K562 (cell line): ENCODE measurements at regions not wholly inside any gene's neighbourhood (a gene's known extent, or its start where the extent isn't known, plus 50 kb on each side); places are given as distances from the start of the nearest gene placed in this dataset.

Source experiments
- ATAC-seq: fragments of 200-7000 bp; cut with Tn5 transposase; 3 replicates; pipeline ENCODE4 v1.9.1; 2020; ENCODE audit warnings: moderate library complexity
- BruUV-seq: library from RNA; stranded (reverse); fragments of 400-500 nt; replicated peaks from 2 replicates; lab custom pipeline; 2021; lab: Mats Ljungman, UMichigan
- CTCF ChIA-PET: fragments of 300-600 bp; formaldehyde crosslinking; extraction: SDS; loops from one replicate; lab custom pipeline; 2021; ENCODE audit warnings: low intra/inter-chr PET ratio; lab: Yijun Ruan, JAX
- POLR2A ChIA-PET: fragments of 300-600, 350-650 bp; sonication (Branson Sonifier 250); formaldehyde crosslinking; extraction: SDS; loops from one replicate; lab custom pipeline; 2021; ENCODE audit warnings: antibody characterized with exemption, inconsistent platforms; lab: Yijun Ruan, JAX
- DNase-seq, 4 experiments: peaks; one replicate each; pipeline versions ENCODE4 v3.0.0 to v3.0.0-alpha.2; 2011 to 2018; ENCODE audit warnings: low spot score in 3 of 4, mixed read lengths in 3 of 4; ENCODE audit errors: extremely low read depth in 1 of 4
- FAIRE-seq: peaks from 2 replicates; lab custom pipeline; 2011; peaks lifted over from hg19 to GRCh38; lab: Jason Lieb, UNC
- H2AFZ ChIP-seq: 2 replicates; pipeline ENCODE4 v1.6.0; 2011; ENCODE audit warnings: low read depth, low read length, control low read depth, inconsistent platforms
- H3K27ac ChIP-seq: fragments of 200-600 bp; 3 replicates; pipeline ENCODE4 v1.8.0; 2011; ENCODE audit warnings: low read depth, mild to moderate bottlenecking, control low read depth, inconsistent platforms, low read length, moderate library complexity, mixed read lengths; ENCODE audit errors: extremely low read depth
- H3K27me3 ChIP-seq, 2 experiments: fragments of 300-600 bp in 1 of 2; 2 replicates in 1 of 2; 3 replicates in 1 of 2; pipeline versions ENCODE4 v1.6.0 to v1.8.0; 2011; ENCODE audit warnings: inconsistent platforms in 2 of 2, low read length in 2 of 2, mild to moderate bottlenecking in 1 of 2, mixed read lengths in 1 of 2, moderate library complexity in 1 of 2; ENCODE audit not compliant: control insufficient read depth in 2 of 2, insufficient read depth in 2 of 2
- H3K36me3 ChIP-seq: fragments of 300-600 bp; 3 replicates; pipeline ENCODE4 v1.8.0; 2011; ENCODE audit warnings: mild to moderate bottlenecking, low read length, inconsistent platforms; ENCODE audit not compliant: control insufficient read depth, insufficient read depth
- H3K4me1 ChIP-seq, 2 experiments: fragments of 200-600 bp in 1 of 2; replicated peaks in 1 of 2; 2 replicates in 1 of 2; 3 replicates in 1 of 2; pipeline versions ENCODE4 v1.5.1 to v1.8.0; 2011; ENCODE audit warnings: inconsistent platforms in 2 of 2, low read length in 2 of 2, mild to moderate bottlenecking in 1 of 2, mixed read lengths in 1 of 2, moderate library complexity in 1 of 2; ENCODE audit not compliant: control insufficient read depth in 2 of 2, insufficient read depth in 2 of 2
- H3K4me2 ChIP-seq: 2 replicates; pipeline ENCODE4 v1.6.1; 2011; ENCODE audit warnings: low read length, control low read depth, inconsistent platforms, mixed read lengths; ENCODE audit not compliant: insufficient read depth
- H3K4me3 ChIP-seq: fragments of 200-600 bp; sonication (generic), shearing (Covaris generic); 2 replicates; pipeline ENCODE4 v1.5.1; 2016; ENCODE audit warnings: control low read depth, inconsistent platforms
- H3K79me2 ChIP-seq: fragments of 200-600 bp; 3 replicates; pipeline ENCODE4 v1.8.0; 2011; ENCODE audit warnings: low read length, inconsistent platforms; ENCODE audit not compliant: control insufficient read depth, insufficient read depth
- H3K9ac ChIP-seq, 2 experiments: 2 replicates each; pipeline versions ENCODE4 v1.6.0 to v1.6.1; 2011; ENCODE audit warnings: low read depth in 2 of 2, low read length in 2 of 2, control low read depth in 1 of 2, inconsistent platforms in 1 of 2, mild to moderate bottlenecking in 1 of 2, mixed read lengths in 1 of 2; ENCODE audit not compliant: insufficient read depth in 1 of 2
- H3K9me1 ChIP-seq: one replicate; pipeline ENCODE4 v1.6.0; 2011; ENCODE audit warnings: inconsistent platforms, mild to moderate bottlenecking, low read length, moderate library complexity; ENCODE audit not compliant: control insufficient read depth, insufficient read depth
- H3K9me3 ChIP-seq: replicated peaks from 2 replicates; pipeline ENCODE4 v1.5.1; 2011; ENCODE audit warnings: low read depth, low read length, inconsistent platforms; ENCODE audit not compliant: control insufficient read depth, insufficient read depth
- H4K20me1 ChIP-seq: replicated peaks from 2 replicates; pipeline ENCODE4 v1.6.1; 2011; ENCODE audit warnings: low read length, inconsistent platforms, mixed read lengths; ENCODE audit not compliant: control insufficient read depth, insufficient read depth
- BCOR ChIP-seq: fragments of 450-650 bp; IDR thresholded peaks from 2 replicates; pipeline ENCODE4 v1.6.1; 2016
- DIDO1 ChIP-seq: fragments of 450-650 bp; IDR thresholded peaks from 2 replicates; pipeline ENCODE4 v1.6.1; 2016; ENCODE audit warnings: low read depth, missing biosample characterization, missing genetic modification characterization
- ETV5 ChIP-seq: sonication (generic); formaldehyde crosslinking; IDR thresholded peaks from 2 replicates; pipeline ENCODE4 v1.4.0; 2020; ENCODE audit warnings: low read depth, mild to moderate bottlenecking, missing genetic modification reagents
- EZH2 ChIP-seq: IDR thresholded peaks from 2 replicates; pipeline ENCODE4 v1.6.1; 2012; ENCODE audit warnings: low read depth, mild to moderate bottlenecking, inconsistent platforms, low read length, borderline replicate concordance
- ZFP91 ChIP-seq: sonication (generic); formaldehyde crosslinking; IDR thresholded peaks from 2 replicates; pipeline ENCODE4 v1.8.0; 2022; ENCODE audit warnings: mild to moderate bottlenecking, missing genetic modification reagents
- ZNF274 ChIP-seq: IDR thresholded peaks from 2 replicates; pipeline ENCODE4 v1.6.1; 2011; ENCODE audit warnings: low read depth, mild to moderate bottlenecking, low read length, moderate library complexity, borderline replicate concordance
- ZNF324 ChIP-seq: fragments of 250-450 bp; sonication (Bioruptor Pico); IDR thresholded peaks from 2 replicates; pipeline ENCODE4 v1.4.0; 2020; ENCODE audit warnings: mild to moderate bottlenecking
- ZNF699 ChIP-seq: fragments of 250-450 bp; sonication (Bioruptor Pico); IDR thresholded peaks from 2 replicates; pipeline ENCODE4 v1.8.0; 2021; ENCODE audit warnings: mild to moderate bottlenecking, moderate library complexity; ENCODE audit not compliant: insufficient replicate concordance
- WGBS: fragments of 100-300 bp; shearing (Covaris generic); methylation state at CpG from one replicate; pipeline ENCODE4 v1.1.6; 2016; ENCODE audit warnings: low coverage, mixed read lengths; ENCODE audit not compliant: insufficient coverage; ENCODE audit errors: missing lambda C conversion rate; 5-methylcytosine and 5-hydroxymethylcytosine counted together
- in situ Hi-C: fragments of 300-500 bp; cut with MboI; formaldehyde crosslinking; loops from 4 replicates; pipeline ENCODE4 v1.15.0; 2018; ENCODE audit warnings: inconsistent platforms, mixed read lengths
- intact Hi-C: fragments of 100-400 bp; cut with micrococcal nuclease; formaldehyde crosslinking; loops from 2 replicates; pipeline ENCODE4 v1.14.2; 2022

GRCh38 chr7:41491308-41491707 lies 211.6 kb downstream of the INHBA start:
- in situ Hi-C loops: no loop called here
- Histone ChIP-seq H3K4me2 (no peak overlapping the region), H3K27me3 (no peaks in the 10 kb centered on the region), H3K9me1 (no peaks in the 10 kb centered on the region), H3K36me3 (no peaks in the 10 kb centered on the region), H2AFZ (no peak overlapping the region), H4K20me1 (no peaks in the 10 kb centered on the region), H3K4me3 (no peak overlapping the region), H3K9ac (no peak overlapping the region), H3K79me2 (no peaks in the 10 kb centered on the region), H3K27ac (no peak overlapping the region), H3K4me1 (no peaks in the 10 kb centered on the region), H3K9me3 (no peaks in the 10 kb centered on the region)
- intact Hi-C loops: no loop called here
- TF ChIP-seq DIDO1 (no peak), ZFP91 (no peak), ZNF699 (CRISPR knock-in tag) (no peak), ZNF324 (CRISPR knock-in tag) (no peak), BCOR (no peak), ZNF274 (no peak), EZH2 (no peak), ETV5 (CRISPR knock-in tag) (no peak)
- no peak for DNase-seq
- no peak for FAIRE-seq
- no TSS peak for BruUV-seq
- CTCF ChIA-PET: no interaction called here
- POLR2A ChIA-PET: no interaction called here
- no peak for ATAC-seq
- 1% methylated on average over 5 of the region's 5 CpGs for WGBS
